ENCODE measurements at regions not wholly inside any gene's neighbourhood (a gene's known extent, or its start where the extent isn't known, plus 50 kb on each side); places are given as distances from the start of the nearest gene placed in this dataset.

GRCh38 chr12:68510397-68510796, 100.3 kb upstream of the RAP1B start:
- Histone ChIP-seq H3K79me2 (ENCODE audit: insufficient read depth, low read depth) (no peaks in the 10 kb centered on the region), H3K36me3 (ENCODE audit: insufficient read depth) (no peaks in the 10 kb centered on the region), H3K27me3 (ENCODE audit: insufficient read depth, low read depth) (no peaks in the 10 kb centered on the region), H4K20me1 (ENCODE audit: insufficient read depth) (no peaks in the 10 kb centered on the region), H3K27ac (no peak overlapping the region), H3K4me1 (ENCODE audit: low read depth, poor library complexity, severe bottlenecking) (no peaks in the 10 kb centered on the region), H3K4me2 (no peak overlapping the region), H3K9ac (no peak overlapping the region), H2AFZ (ENCODE audit: low read depth) (no peak overlapping the region), H3K4me3 (IDR thresholded peaks at IDR 0.05; ENCODE audit: insufficient read depth, low read depth, low read length) (no peak overlapping the region)
- no peak for TF ChIP-seq CTCF (conservative IDR thresholded peaks at IDR 0.05; ENCODE audit: low read depth, low read length)

GRCh38 chr12:68514807-68515411, 95.8 kb upstream of the RAP1B start:
- Histone ChIP-seq H2AFZ (ENCODE audit: low read depth) (no peak overlapping the region), H3K9ac (no peak overlapping the region), H3K4me2 (no peak overlapping the region), H3K27me3 (ENCODE audit: insufficient read depth, low read depth) (no peaks in the 10 kb centered on the region), H3K4me3 (IDR thresholded peaks at IDR 0.05; ENCODE audit: insufficient read depth, low read depth, low read length) (no peak overlapping the region), H3K27ac (no peak overlapping the region), H3K4me1 (ENCODE audit: low read depth, poor library complexity, severe bottlenecking) (no peaks in the 10 kb centered on the region), H3K36me3 (ENCODE audit: insufficient read depth) (no peaks in the 10 kb centered on the region), H4K20me1 (ENCODE audit: insufficient read depth) (no peaks in the 10 kb centered on the region), H3K79me2 (ENCODE audit: insufficient read depth, low read depth) (no peaks in the 10 kb centered on the region)
- TF ChIP-seq CTCF (conservative IDR thresholded peaks at IDR 0.05; ENCODE audit: low read depth, low read length) = no peak

GRCh38 chr12:68515793-68516192, 94.9 kb upstream of the RAP1B start:
- Histone ChIP-seq H3K36me3 (ENCODE audit: insufficient read depth) (no peaks in the 10 kb centered on the region), H2AFZ (ENCODE audit: low read depth) (no peak overlapping the region), H3K27me3 (ENCODE audit: insufficient read depth, low read depth) (no peaks in the 10 kb centered on the region; the same call in 1 of the 2 replicates), H3K27ac (no peak overlapping the region), H3K4me3 (IDR thresholded peaks at IDR 0.05; ENCODE audit: insufficient read depth, low read depth, low read length) (no peak overlapping the region), H3K4me2 (no peak overlapping the region), H3K4me1 (ENCODE audit: low read depth, poor library complexity, severe bottlenecking) (no peaks in the 10 kb centered on the region), H4K20me1 (ENCODE audit: insufficient read depth) (no peaks in the 10 kb centered on the region), H3K9ac (no peak overlapping the region), H3K79me2 (ENCODE audit: insufficient read depth, low read depth) (no peaks in the 10 kb centered on the region)
- no peak for TF ChIP-seq CTCF (conservative IDR thresholded peaks at IDR 0.05; ENCODE audit: low read depth, low read length)

GRCh38 chr12:68521321-68521839, 89.3 kb upstream of the RAP1B start:
- H3K27ac ChIP-seq = no peak overlapping the region
- H3K9ac ChIP-seq = no peak overlapping the region
- no peak overlapping the region for H2AFZ ChIP-seq (ENCODE audit: low read depth)
- H3K79me2 ChIP-seq (ENCODE audit: insufficient read depth, low read depth) = no peaks in the 10 kb centered on the region
- no peaks in the 10 kb centered on the region for H3K36me3 ChIP-seq (ENCODE audit: insufficient read depth)
- H4K20me1 ChIP-seq (ENCODE audit: insufficient read depth) = no peaks in the 10 kb centered on the region
- no peak overlapping the region for H3K4me2 ChIP-seq
- H3K27me3 ChIP-seq (ENCODE audit: insufficient read depth, low read depth) = no peaks in the 10 kb centered on the region; the same call in 1 of the 2 replicates
- H3K4me3 ChIP-seq (IDR thresholded peaks at IDR 0.05; ENCODE audit: insufficient read depth, low read depth, low read length) = no peak overlapping the region
- no peaks in the 10 kb centered on the region for H3K4me1 ChIP-seq (ENCODE audit: low read depth, poor library complexity, severe bottlenecking)
- TF ChIP-seq CTCF (conservative IDR thresholded peaks at IDR 0.05; ENCODE audit: low read depth, low read length) = no peak

Measured in KMS-11 (cell line).